GM18867 (cell line): ENCODE measurements at regions not wholly inside any gene's neighbourhood (a gene's known extent, or its start where the extent isn't known, plus 50 kb on each side); places are given as distances from the start of the nearest gene placed in this dataset.

Experiments
- ATAC-seq: cut with Tn5 transposase; IDR thresholded peaks from one replicate; pipeline ENCODE4 v1.9.1; 2021; ENCODE audit warnings: mild to moderate bottlenecking, moderate library complexity; ENCODE audit not compliant: unreplicated experiment

DNA sequence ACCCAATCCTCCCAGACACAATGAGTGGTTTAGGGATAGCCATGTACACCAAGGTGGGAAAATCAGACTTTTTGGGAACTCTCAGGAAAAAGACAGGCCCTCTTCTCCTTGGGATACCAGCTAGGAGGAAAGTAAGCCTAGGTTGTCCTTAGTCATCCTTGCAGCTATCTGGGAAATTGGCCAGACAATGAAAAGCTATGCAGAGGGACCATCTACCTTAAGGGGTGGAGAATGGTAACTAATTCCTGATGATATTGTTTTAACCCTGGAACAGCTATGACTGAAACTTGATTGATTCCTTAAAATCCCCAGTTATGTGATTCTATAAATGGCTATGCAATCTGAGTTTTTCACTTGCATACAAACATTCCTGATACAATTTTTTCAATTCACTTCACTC lies 88.9 kb upstream of the BNC2 start:
- ATAC-seq: no peak

DNA sequence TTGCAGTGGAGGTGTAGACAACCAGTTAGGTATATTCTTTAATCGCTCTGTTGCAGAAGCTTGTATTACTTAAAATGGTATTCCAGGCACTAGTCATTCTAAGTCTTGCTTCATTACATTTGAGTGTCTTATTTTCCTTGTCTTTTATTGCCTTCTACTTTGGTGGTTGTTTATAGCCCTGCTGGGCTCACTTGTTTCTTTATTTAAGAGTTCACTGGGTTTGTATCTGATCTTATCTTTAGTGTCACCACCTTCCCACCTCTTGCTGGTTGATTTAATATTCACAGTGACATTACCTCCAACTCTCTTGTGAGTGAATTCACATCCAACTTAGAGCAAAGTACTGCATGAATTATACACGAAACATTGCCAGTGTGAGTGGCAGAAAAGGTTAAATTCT lies 83.6 kb upstream of the BNC2 start:
- ATAC-seq: no peak

DNA sequence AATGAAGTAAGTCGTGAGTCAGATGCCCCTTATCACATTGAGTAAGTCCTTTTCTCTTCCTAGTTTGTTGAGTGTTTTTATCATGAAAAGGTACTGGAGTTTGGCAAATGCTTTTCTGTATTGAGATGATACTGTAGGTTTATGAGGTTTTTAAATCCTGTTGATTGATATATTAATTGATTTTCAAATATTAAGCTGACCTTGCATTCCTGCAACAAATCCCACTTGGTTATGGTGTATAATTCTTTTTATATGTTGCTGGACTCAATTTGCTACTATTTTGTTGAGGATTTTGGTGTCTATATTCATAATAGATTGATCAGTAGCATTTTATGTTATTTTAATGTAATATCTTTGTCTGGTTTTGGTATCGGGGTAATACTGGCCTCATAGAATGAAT lies 81.0 kb upstream of the BNC2 start:
- ATAC-seq: no peak

DNA sequence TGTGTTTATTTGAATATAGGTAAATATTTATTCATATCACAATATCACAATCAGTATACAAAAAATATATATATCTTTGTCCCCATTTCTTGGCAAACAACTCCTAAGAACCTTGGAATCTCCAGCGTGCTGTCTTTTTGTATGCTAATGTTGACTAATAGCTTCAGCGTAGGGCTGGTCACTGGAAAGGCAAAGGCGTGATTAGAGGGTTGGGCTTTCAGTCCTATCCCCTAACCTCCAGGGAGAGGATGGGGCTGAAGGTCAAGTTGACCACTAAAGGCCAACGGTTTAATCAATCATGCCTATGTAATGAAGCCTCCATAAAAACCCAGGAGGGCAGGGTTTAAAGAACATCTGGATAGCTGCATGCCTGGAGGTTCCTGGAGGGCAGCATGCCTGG lies 79.6 kb upstream of the BNC2 start:
- ATAC-seq: no peak

DNA sequence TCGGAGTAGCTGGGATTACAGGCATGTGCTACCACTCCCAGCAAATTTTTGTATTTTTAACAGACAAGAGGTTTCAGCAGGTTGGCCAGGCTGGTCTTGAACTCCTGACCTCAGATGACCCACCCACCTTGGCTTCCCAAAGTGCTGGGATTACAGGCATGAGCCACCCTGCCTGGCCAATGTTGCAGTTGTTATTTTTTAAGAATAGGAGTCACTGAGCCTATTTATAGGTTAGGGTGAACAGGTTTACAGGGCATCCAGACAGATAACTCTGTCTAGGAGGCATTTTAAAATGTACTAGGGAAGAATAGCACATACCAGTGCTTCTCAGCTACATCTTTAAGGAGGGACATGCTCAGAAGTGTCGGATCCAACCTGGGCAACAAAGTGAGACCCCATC lies 60.1 kb upstream of the BNC2 start:
- ATAC-seq: no peak

DNA sequence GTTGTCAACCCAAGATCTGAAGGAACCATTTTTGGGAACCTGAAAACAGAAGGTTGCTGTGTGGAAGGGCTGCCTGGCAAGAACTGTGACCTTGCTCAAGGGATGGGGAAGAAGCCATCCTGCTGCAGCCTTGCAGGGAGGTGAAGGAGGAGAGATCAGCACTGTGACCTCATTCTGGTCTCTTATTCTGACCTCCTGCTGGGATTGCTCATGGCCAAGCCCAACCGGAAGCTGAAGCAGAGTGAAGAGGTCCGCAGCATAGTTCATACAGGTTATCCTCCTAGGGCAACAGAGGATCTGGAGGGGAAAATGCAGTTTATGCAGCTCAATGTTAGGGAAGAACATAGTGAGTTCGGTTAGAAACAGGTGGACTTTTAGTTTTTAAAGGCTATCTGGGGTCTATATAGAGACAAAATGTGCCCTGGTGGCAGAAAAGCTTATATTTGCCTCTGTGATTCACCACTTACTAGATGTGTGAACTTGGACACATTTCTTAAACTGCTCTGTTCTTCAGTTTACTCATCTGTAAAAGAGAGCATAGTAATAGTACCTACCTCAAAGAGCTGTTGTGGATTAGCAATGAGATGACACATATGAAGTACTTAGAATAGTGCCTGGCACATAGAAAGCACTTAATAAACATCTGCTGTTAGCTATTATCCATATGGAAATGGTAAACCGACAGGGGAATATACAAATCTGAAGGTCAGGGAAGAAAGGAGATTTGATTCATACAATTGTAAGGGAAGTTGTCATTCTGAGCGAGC lies 57.9 kb upstream of the BNC2 start:
- no peak for ATAC-seq

DNA sequence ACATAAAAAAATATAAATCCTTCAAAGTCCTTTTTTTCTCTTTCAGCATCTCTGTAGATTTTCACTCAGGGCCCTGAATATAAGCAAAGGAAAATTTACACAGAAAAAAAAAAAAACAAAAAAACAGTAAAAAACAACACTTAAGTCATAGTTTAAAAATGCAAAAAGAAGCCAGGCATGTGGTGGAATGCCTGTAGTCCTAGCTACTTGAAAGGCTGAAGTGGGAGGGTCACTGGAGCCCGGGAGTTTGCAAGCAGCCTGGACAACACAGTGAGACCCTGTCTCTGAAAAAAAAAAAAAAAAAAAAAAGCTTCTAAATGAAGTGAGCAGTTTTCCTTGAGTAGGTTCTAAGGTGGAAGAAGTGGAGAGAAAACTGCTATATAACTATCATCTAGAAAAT lies 55.0 kb upstream of the BNC2 start:
- no peak for ATAC-seq

DNA sequence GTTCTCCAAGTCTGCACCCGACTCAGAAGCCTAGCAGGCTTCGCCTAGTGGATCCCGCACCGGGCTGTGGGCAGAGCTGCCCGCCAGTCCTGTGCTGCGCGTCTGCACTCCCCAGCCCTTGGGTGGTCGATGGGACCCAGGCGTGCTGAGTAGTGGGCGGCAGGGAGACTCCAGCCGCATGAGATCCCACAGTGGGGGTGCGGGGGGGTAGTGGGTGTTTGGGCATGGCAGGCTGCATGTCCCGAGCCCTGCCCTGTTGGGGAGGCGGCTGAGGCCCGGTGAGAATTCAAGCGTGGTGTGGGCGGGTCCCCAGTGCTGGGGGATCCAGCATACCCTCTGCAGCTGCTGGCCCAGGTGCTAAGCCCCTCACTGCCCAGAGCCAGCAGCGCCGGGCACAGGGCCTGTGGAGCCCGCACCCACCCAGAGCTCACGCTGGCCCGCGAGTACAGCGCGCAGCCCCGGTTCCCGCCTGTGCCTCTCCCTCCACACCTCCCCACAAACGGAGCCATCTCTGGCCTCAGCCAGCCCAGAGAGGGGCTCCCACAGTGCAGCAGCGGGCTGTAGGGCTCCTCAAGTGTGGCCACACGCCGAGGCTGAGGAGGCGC lies 53.9 kb upstream of the BNC2 start:
- no peak for ATAC-seq

DNA sequence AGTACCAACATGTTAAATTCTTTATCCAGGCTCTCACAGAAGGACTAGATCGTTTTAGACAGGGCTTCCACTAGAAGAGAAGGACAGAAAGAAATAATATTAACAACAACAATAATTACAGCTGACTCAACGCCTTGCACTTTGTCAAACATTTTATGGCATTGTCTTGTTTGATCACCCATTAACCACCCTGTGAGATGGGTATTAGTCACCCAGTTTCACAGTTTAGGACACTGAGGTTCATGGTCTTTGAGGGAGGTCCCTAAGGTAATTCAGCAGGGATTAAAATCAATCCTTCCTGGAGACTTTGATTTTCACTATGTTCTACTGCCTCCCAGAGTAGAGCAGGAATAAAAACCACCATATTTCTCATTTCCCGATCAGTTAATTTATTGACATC lies 51.4 kb upstream of the BNC2 start:
- no peak for ATAC-seq
